GM12878 (cell line): ENCODE measurements at regions not wholly inside any gene's neighbourhood (a gene's known extent, or its start where the extent isn't known, plus 50 kb on each side); places are given as distances from the start of the nearest gene placed in this dataset.

ENCODE experiments used
- ASH2L ChIP-seq: fragments of 300-600, 200-600 bp; sonication (generic); IDR thresholded peaks from 2 replicates; pipeline ENCODE4 v1.6.1; 2017; ENCODE audit warnings: low read depth, mild to moderate bottlenecking, borderline replicate concordance
- BCLAF1 ChIP-seq: fragments of 450-650 bp; IDR thresholded peaks from 2 replicates; pipeline ENCODE4 v1.6.1; 2017; ENCODE audit warnings: antibody characterized with exemption, mild to moderate bottlenecking, moderate library complexity
- CTCF ChIP-seq, 3 experiments: IDR thresholded peaks in 2 of 3; conservative IDR thresholded peaks in 1 of 3; 2 replicates each; pipeline ENCODE4 v1.5.1; 2011; ENCODE audit warnings: low read depth in 3 of 3, low read length in 3 of 3, mild to moderate bottlenecking in 3 of 3, control low read depth in 2 of 3, moderate library complexity in 2 of 3, inconsistent platforms in 1 of 3, mixed read lengths in 1 of 3; ENCODE audit not compliant: control insufficient read depth in 2 of 3, insufficient read depth in 1 of 3; ENCODE audit errors: extremely low read depth in 1 of 3
- NFYB ChIP-seq: IDR thresholded peaks from 2 replicates; pipeline ENCODE4 v1.6.1; 2011; ENCODE audit warnings: low read depth, mild to moderate bottlenecking, low read length, improper control_type of control experiment, moderate library complexity; ENCODE audit not compliant: insufficient read depth
- SRF ChIP-seq, 2 experiments: IDR thresholded peaks; 2 replicates each; pipeline ENCODE4 v1.6.1; 2011; ENCODE audit warnings: low read depth in 2 of 2, low read length in 2 of 2, mild to moderate bottlenecking in 1 of 2, moderate library complexity in 1 of 2
- TARDBP ChIP-seq: IDR thresholded peaks from 2 replicates; pipeline ENCODE4 v1.6.1; 2016; ENCODE audit warnings: borderline replicate concordance
- TF ChIP-seq, protein P1 (sequence below): fragments of 450-650 bp; IDR thresholded peaks from 2 replicates; pipeline ENCODE4 v1.6.1; 2017; ENCODE audit warnings: mild to moderate bottlenecking, moderate library complexity
- TF ChIP-seq, protein P2 (sequence below): fragments of 450-650 bp; IDR thresholded peaks from 2 replicates; pipeline ENCODE4 v1.6.1; 2017; ENCODE audit warnings: mild to moderate bottlenecking, moderate library complexity
- TF ChIP-seq, protein P3 (sequence below): IDR thresholded peaks from 2 replicates; pipeline ENCODE4 v1.6.1; 2011; ENCODE audit warnings: low read depth, mild to moderate bottlenecking, low read length, moderate library complexity, borderline replicate concordance; ENCODE audit errors: extremely low read depth

DNA sequence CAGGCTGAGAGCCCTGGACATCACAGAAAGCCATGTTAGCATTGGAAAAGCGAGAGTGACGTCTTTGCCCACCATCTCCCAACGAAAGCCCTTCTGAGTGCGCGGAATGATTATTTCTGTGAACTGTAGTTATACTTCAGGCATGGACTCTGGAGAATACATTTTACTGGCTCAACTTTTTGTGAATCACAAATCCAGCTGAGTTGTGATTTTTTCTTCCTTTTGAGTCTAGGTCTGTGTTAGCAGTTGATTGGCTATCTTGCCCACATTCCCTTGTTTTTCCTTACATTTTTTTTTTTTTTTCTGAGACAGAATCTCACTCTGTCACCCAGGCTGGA lies 183.1 kb downstream of the INO80D start (continued):
- TF ChIP-seq BCLAF1 = no peak
- TF ChIP-seq, protein P1, sequence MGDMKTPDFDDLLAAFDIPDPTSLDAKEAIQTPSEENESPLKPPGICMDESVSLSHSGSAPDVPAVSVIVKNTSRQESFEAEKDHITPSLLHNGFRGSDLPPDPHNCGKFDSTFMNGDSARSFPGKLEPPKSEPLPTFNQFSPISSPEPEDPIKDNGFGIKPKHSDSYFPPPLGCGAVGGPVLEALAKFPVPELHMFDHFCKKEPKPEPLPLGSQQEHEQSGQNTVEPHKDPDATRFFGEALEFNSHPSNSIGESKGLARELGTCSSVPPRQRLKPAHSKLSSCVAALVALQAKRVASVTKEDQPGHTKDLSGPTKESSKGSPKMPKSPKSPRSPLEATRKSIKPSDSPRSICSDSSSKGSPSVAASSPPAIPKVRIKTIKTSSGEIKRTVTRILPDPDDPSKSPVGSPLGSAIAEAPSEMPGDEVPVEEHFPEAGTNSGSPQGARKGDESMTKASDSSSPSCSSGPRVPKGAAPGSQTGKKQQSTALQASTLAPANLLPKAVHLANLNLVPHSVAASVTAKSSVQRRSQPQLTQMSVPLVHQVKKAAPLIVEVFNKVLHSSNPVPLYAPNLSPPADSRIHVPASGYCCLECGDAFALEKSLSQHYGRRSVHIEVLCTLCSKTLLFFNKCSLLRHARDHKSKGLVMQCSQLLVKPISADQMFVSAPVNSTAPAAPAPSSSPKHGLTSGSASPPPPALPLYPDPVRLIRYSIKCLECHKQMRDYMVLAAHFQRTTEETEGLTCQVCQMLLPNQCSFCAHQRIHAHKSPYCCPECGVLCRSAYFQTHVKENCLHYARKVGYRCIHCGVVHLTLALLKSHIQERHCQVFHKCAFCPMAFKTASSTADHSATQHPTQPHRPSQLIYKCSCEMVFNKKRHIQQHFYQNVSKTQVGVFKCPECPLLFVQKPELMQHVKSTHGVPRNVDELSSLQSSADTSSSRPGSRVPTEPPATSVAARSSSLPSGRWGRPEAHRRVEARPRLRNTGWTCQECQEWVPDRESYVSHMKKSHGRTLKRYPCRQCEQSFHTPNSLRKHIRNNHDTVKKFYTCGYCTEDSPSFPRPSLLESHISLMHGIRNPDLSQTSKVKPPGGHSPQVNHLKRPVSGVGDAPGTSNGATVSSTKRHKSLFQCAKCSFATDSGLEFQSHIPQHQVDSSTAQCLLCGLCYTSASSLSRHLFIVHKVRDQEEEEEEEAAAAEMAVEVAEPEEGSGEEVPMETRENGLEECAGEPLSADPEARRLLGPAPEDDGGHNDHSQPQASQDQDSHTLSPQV = no peak
- no peak for TF ChIP-seq NFYB
- TF ChIP-seq SRF (IDR thresholded peaks at IDR 0.05; ENCODE audit: low read depth in 2 of 2, low read length in 2 of 2) = no peak
- no peak for TF ChIP-seq ASH2L
- TF ChIP-seq TARDBP = no peak
- TF ChIP-seq, protein P2, sequence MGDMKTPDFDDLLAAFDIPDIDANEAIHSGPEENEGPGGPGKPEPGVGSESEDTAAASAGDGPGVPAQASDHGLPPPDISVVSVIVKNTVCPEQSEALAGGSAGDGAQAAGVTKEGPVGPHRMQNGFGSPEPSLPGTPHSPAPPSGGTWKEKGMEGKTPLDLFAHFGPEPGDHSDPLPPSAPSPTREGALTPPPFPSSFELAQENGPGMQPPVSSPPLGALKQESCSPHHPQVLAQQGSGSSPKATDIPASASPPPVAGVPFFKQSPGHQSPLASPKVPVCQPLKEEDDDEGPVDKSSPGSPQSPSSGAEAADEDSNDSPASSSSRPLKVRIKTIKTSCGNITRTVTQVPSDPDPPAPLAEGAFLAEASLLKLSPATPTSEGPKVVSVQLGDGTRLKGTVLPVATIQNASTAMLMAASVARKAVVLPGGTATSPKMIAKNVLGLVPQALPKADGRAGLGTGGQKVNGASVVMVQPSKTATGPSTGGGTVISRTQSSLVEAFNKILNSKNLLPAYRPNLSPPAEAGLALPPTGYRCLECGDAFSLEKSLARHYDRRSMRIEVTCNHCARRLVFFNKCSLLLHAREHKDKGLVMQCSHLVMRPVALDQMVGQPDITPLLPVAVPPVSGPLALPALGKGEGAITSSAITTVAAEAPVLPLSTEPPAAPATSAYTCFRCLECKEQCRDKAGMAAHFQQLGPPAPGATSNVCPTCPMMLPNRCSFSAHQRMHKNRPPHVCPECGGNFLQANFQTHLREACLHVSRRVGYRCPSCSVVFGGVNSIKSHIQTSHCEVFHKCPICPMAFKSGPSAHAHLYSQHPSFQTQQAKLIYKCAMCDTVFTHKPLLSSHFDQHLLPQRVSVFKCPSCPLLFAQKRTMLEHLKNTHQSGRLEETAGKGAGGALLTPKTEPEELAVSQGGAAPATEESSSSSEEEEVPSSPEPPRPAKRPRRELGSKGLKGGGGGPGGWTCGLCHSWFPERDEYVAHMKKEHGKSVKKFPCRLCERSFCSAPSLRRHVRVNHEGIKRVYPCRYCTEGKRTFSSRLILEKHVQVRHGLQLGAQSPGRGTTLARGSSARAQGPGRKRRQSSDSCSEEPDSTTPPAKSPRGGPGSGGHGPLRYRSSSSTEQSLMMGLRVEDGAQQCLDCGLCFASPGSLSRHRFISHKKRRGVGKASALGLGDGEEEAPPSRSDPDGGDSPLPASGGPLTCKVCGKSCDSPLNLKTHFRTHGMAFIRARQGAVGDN = no peak
- TF ChIP-seq, protein P3, sequence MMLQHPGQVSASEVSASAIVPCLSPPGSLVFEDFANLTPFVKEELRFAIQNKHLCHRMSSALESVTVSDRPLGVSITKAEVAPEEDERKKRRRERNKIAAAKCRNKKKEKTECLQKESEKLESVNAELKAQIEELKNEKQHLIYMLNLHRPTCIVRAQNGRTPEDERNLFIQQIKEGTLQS = no peak
- no peak for TF ChIP-seq CTCF (IDR thresholded peaks at IDR 0.05 in 2 of 3, conservative IDR thresholded peaks at IDR 0.05 in 1 of 3; ENCODE audit: control insufficient read depth in 2 of 3, extremely low read depth in 1 of 3, insufficient read depth in 1 of 3, low read depth in 3 of 3, low read length in 3 of 3)
